ENCODE measurements at regions not wholly inside any gene's neighbourhood (a gene's known extent, or its start where the extent isn't known, plus 50 kb on each side); places are given as distances from the start of the nearest gene placed in this dataset.

GRCh38 chr5:6920628-6921256 lies 207.5 kb downstream of the TENT4A start:
- no peak for TF ChIP-seq NFE2L2 (IDR thresholded peaks at IDR 0.05; ENCODE audit: low read depth, low read length)
- TF ChIP-seq FOS (IDR thresholded peaks at IDR 0.05; ENCODE audit: low read depth, low read length) = no peak
- no peak for TF ChIP-seq CEBPB (IDR thresholded peaks at IDR 0.05; ENCODE audit: low read depth, low read length)
- TF ChIP-seq MAZ (IDR thresholded peaks at IDR 0.05; ENCODE audit: borderline replicate concordance, low read depth, low read length) = no peak
- no peak overlapping the region for H4K8ac ChIP-seq (ENCODE audit: low read depth in 2 of 2, low read length in 2 of 2)
- no peak overlapping the region for H2BK5ac ChIP-seq (ENCODE audit: low read depth, low read length, poor library complexity, severe bottlenecking)
- intact Hi-C loops (cut with micrococcal nuclease) (no loop called here), in situ Hi-C loops (cut with MboI; ENCODE audit: low sequenced_read_pairs) (no loop called here), dilution Hi-C loops (cut with HindIII; ENCODE audit: low sequenced_read_pairs, unreplicated experiment) (no loop called here)
- no peak overlapping the region for H3K56ac ChIP-seq (ENCODE audit: extremely low read depth, insufficient read depth, low read length)
- no peak overlapping the region for H2BK120ac ChIP-seq (ENCODE audit: low read depth, low read length)
- no peak overlapping the region for H2BK15ac ChIP-seq (ENCODE audit: low read depth, low read length)
- no peak overlapping the region for H4K91ac ChIP-seq (ENCODE audit: insufficient read depth, low read depth, low read length)
- H3K4me1 ChIP-seq (ENCODE audit: control insufficient read depth, insufficient read depth, low read length) = no peaks in the 10 kb centered on the region
- DNase-seq (no peak), ATAC-seq (ENCODE audit: low read depth) (no peak)
- CTCF ChIA-PET = no interaction called here
- BruUV-seq (replicated peaks) = no TSS peak
- H3K79me1 ChIP-seq (ENCODE audit: low read depth in 1 of 2, low read length in 2 of 2) = no peaks in the 10 kb centered on the region
- no peak overlapping the region for H3K23ac ChIP-seq (ENCODE audit: low read depth, low read length)
- POLR2A ChIA-PET (ENCODE audit: unreplicated experiment) = no interaction called here
- no peaks in the 10 kb centered on the region for H3K9me1 ChIP-seq (ENCODE audit: insufficient read depth, low read length)
- H3K4ac ChIP-seq (ENCODE audit: low read depth, low read length) = no peak overlapping the region
- no peak overlapping the region for H3K9ac ChIP-seq (ENCODE audit: low read depth, low read length)
- H3K9me3 ChIP-seq (ENCODE audit: control insufficient read depth, insufficient read depth, low read length) = peaks cover 9% of the 10 kb centered on the region
- no peaks in the 10 kb centered on the region for H3K27me3 ChIP-seq (ENCODE audit: control insufficient read depth, insufficient read depth, low read length)
- H3K4me2 ChIP-seq (ENCODE audit: low read depth, low read length) = no peak overlapping the region
- WGBS, 2 experiments (ENCODE audit: extremely low coverage in 2 of 2, insufficient read length in 1 of 2) = no CpG with 5 or more reads among the region's 6 CpGs
- no peak overlapping the region for H2AFZ ChIP-seq (replicated peaks; ENCODE audit: low read length, poor library complexity)
- no peaks in the 10 kb centered on the region for H3K36me3 ChIP-seq (ENCODE audit: control insufficient read depth, insufficient read depth, low read length)
- no peak overlapping the region for H3K27ac ChIP-seq (ENCODE audit: insufficient read depth, low read length)
- H4K5ac ChIP-seq (ENCODE audit: low read depth, low read length) = no peak overlapping the region
- no peak overlapping the region for H2AK5ac ChIP-seq (ENCODE audit: low read depth, low read length)
- no peak overlapping the region for H3K18ac ChIP-seq (ENCODE audit: low read depth, low read length)
- H2AK9ac ChIP-seq (replicated peaks; ENCODE audit: low read depth, low read length, poor library complexity) = no peak overlapping the region
- H3K4me3 ChIP-seq (ENCODE audit: insufficient read depth, low read depth, low read length) = no peak overlapping the region
- H2BK20ac ChIP-seq (ENCODE audit: low read depth, low read length) = no peak overlapping the region
- H3K14ac ChIP-seq (replicated peaks; ENCODE audit: low read depth, low read length) = no peak overlapping the region
- H4K20me1 ChIP-seq (ENCODE audit: insufficient read depth, low read length) = no peaks in the 10 kb centered on the region

Measured in IMR-90 (cell line).